IMR-90 (cell line): ENCODE measurements at regions not wholly inside any gene's neighbourhood (a gene's known extent, or its start where the extent isn't known, plus 50 kb on each side); places are given as distances from the start of the nearest gene placed in this dataset.

Source experiments
- ATAC-seq: fragments of 200-7000 bp; cut with Tn5 transposase; 2 replicates; pipeline ENCODE4 v1.9.1; 2020; ENCODE audit warnings: low read depth, mild to moderate bottlenecking, moderate library complexity
- BruUV-seq: library from RNA; stranded (reverse); fragments of 400-500 nt; replicated peaks from 2 replicates; lab custom pipeline; 2021; lab: Mats Ljungman, UMichigan
- CTCF ChIA-PET: fragments of 300-600 bp; formaldehyde crosslinking; extraction: SDS; loops from one replicate; lab custom pipeline; 2021; ENCODE audit warnings: antibody characterized with exemption; lab: Yijun Ruan, JAX
- POLR2A ChIA-PET: fragments of 300-600 bp; sonication (Branson Sonifier 250); formaldehyde crosslinking; loops from one replicate; lab custom pipeline; 2022; ENCODE audit warnings: antibody characterized with exemption; ENCODE audit not compliant: unreplicated experiment; lab: Charles Lee
- DNase-seq: peaks from one replicate; pipeline ENCODE4 v3.0.0; 2013
- H2AFZ ChIP-seq: replicated peaks from 2 replicates; pipeline ENCODE3; 2013; ENCODE audit warnings: low read length, mild to moderate bottlenecking; ENCODE audit not compliant: poor library complexity
- H2AK5ac ChIP-seq: 2 replicates; pipeline ENCODE4 v1.6.1; 2013; ENCODE audit warnings: low read depth, low read length, inconsistent platforms
- H2AK9ac ChIP-seq: replicated peaks from 2 replicates; pipeline ENCODE3; 2013; ENCODE audit warnings: mild to moderate bottlenecking, low read depth, low read length, moderate library complexity; ENCODE audit not compliant: poor library complexity
- H2BK120ac ChIP-seq: 2 replicates; pipeline ENCODE4 v1.6.1; 2013; ENCODE audit warnings: low read depth, low read length, inconsistent platforms
- H2BK15ac ChIP-seq: 3 replicates; pipeline ENCODE4 v1.6.1; 2013; ENCODE audit warnings: low read depth, low read length, inconsistent platforms
- H2BK20ac ChIP-seq: 2 replicates; pipeline ENCODE4 v1.6.1; 2013; ENCODE audit warnings: low read depth, mild to moderate bottlenecking, inconsistent platforms, low read length, moderate library complexity
- H2BK5ac ChIP-seq: 2 replicates; pipeline ENCODE4 v1.6.1; 2013; ENCODE audit warnings: mild to moderate bottlenecking, low read depth, low read length, inconsistent platforms; ENCODE audit not compliant: poor library complexity, severe bottlenecking
- H3K14ac ChIP-seq: replicated peaks from 2 replicates; pipeline ENCODE4 v1.6.1; 2013; ENCODE audit warnings: low read depth, low read length, inconsistent platforms
- H3K18ac ChIP-seq: 2 replicates; pipeline ENCODE4 v1.6.1; 2013; ENCODE audit warnings: low read depth, low read length, control low read depth
- H3K23ac ChIP-seq: 2 replicates; pipeline ENCODE4 v1.6.1; 2013; ENCODE audit warnings: low read depth, low read length, inconsistent platforms
- H3K27ac ChIP-seq: 2 replicates; pipeline ENCODE4 v1.5.1; 2013; ENCODE audit warnings: mild to moderate bottlenecking, control low read depth, low read length; ENCODE audit not compliant: insufficient read depth
- H3K27me3 ChIP-seq: 2 replicates; pipeline ENCODE4 v1.6.1; 2013; ENCODE audit warnings: low read length; ENCODE audit not compliant: control insufficient read depth, insufficient read depth
- H3K36me3 ChIP-seq: 2 replicates; pipeline ENCODE4 v1.6.1; 2013; ENCODE audit warnings: low read length, mixed read lengths; ENCODE audit not compliant: control insufficient read depth, insufficient read depth
- H3K4ac ChIP-seq: 2 replicates; pipeline ENCODE4 v1.6.1; 2013; ENCODE audit warnings: low read depth, low read length, inconsistent platforms
- H3K4me1 ChIP-seq: 2 replicates; pipeline ENCODE4 v1.6.1; 2013; ENCODE audit warnings: low read length, mixed read lengths; ENCODE audit not compliant: control insufficient read depth, insufficient read depth
- H3K4me2 ChIP-seq: 2 replicates; pipeline ENCODE4 v1.6.1; 2013; ENCODE audit warnings: low read depth, mild to moderate bottlenecking, control low read depth, low read length, moderate library complexity
- H3K4me3 ChIP-seq: 2 replicates; pipeline ENCODE4 v1.5.1; 2013; ENCODE audit warnings: low read depth, mild to moderate bottlenecking, control low read depth, low read length, moderate library complexity; ENCODE audit not compliant: insufficient read depth
- H3K56ac ChIP-seq: 2 replicates; pipeline ENCODE4 v1.6.1; 2013; ENCODE audit warnings: low read length, inconsistent platforms; ENCODE audit not compliant: insufficient read depth; ENCODE audit errors: extremely low read depth
- H3K79me1 ChIP-seq, 2 experiments: 2 replicates each; pipeline ENCODE4 v1.6.1; 2013; ENCODE audit warnings: low read length in 2 of 2, inconsistent platforms in 1 of 2, low read depth in 1 of 2
- H3K9ac ChIP-seq: 2 replicates; pipeline ENCODE4 v1.6.1; 2013; ENCODE audit warnings: low read depth, low read length, control low read depth
- H3K9me1 ChIP-seq: 2 replicates; pipeline ENCODE4 v1.6.1; 2013; ENCODE audit warnings: low read length, inconsistent platforms; ENCODE audit not compliant: insufficient read depth
- H3K9me3 ChIP-seq: 2 replicates; pipeline ENCODE4 v1.6.1; 2013; ENCODE audit warnings: low read length; ENCODE audit not compliant: control insufficient read depth, insufficient read depth
- H4K20me1 ChIP-seq: 2 replicates; pipeline ENCODE4 v1.6.1; 2013; ENCODE audit warnings: low read length, inconsistent platforms; ENCODE audit not compliant: insufficient read depth
- H4K5ac ChIP-seq: 2 replicates; pipeline ENCODE4 v1.6.1; 2013; ENCODE audit warnings: mild to moderate bottlenecking, low read depth, low read length, control low read depth
- H4K8ac ChIP-seq, 2 experiments: 2 replicates each; pipeline ENCODE4 v1.6.1; 2013; ENCODE audit warnings: low read depth in 2 of 2, low read length in 2 of 2, control low read depth in 1 of 2, inconsistent platforms in 1 of 2
- H4K91ac ChIP-seq: 2 replicates; pipeline ENCODE4 v1.6.1; 2013; ENCODE audit warnings: low read depth, low read length, inconsistent platforms; ENCODE audit not compliant: insufficient read depth
- BHLHE40 ChIP-seq: fragments of 150-350 bp; IDR thresholded peaks from 2 replicates; pipeline ENCODE4 v1.6.1; 2016; ENCODE audit warnings: mild to moderate bottlenecking, low read depth, low read length
- CEBPB ChIP-seq: IDR thresholded peaks from 2 replicates; pipeline ENCODE4 v1.6.1; 2012; ENCODE audit warnings: low read depth, low read length, improper control_type of control experiment
- CHD1 ChIP-seq: IDR thresholded peaks from 2 replicates; pipeline ENCODE4 v1.6.1; 2012; ENCODE audit warnings: low read depth, low read length, improper control_type of control experiment
- CTCF ChIP-seq: conservative IDR thresholded peaks from 2 replicates; pipeline ENCODE4 v1.5.1; 2012; ENCODE audit warnings: mild to moderate bottlenecking, low read depth, low read length, improper control_type of control experiment
- ELK1 ChIP-seq: fragments of 150-350 bp; IDR thresholded peaks from 2 replicates; pipeline ENCODE4 v1.6.1; 2016; ENCODE audit warnings: low read depth, mild to moderate bottlenecking, low read length, moderate library complexity, borderline replicate concordance
- FOS ChIP-seq: fragments of 150-350 bp; IDR thresholded peaks from 2 replicates; pipeline ENCODE4 v1.6.1; 2016; ENCODE audit warnings: low read depth, low read length
- MAFK ChIP-seq: IDR thresholded peaks from 2 replicates; pipeline ENCODE4 v1.6.1; 2012; ENCODE audit warnings: low read depth, low read length, improper control_type of control experiment
- MAZ ChIP-seq: IDR thresholded peaks from 2 replicates; pipeline ENCODE4 v1.6.1; 2012; ENCODE audit warnings: low read depth, mild to moderate bottlenecking, low read length, improper control_type of control experiment, moderate library complexity, borderline replicate concordance
- MXI1 ChIP-seq: IDR thresholded peaks from 2 replicates; pipeline ENCODE4 v1.6.1; 2012; ENCODE audit warnings: low read depth, mild to moderate bottlenecking, low read length, moderate library complexity, borderline replicate concordance
- NFE2L2 ChIP-seq: fragments of 150-350 bp; IDR thresholded peaks from 2 replicates; pipeline ENCODE4 v1.6.1; 2016; ENCODE audit warnings: low read depth, mild to moderate bottlenecking, low read length
- POLR2A ChIP-seq: IDR thresholded peaks from 2 replicates; pipeline ENCODE4 v1.6.1; 2012; ENCODE audit warnings: mild to moderate bottlenecking, low read depth, low read length
- RAD21 ChIP-seq: IDR thresholded peaks from 2 replicates; pipeline ENCODE4 v1.6.1; 2012; ENCODE audit warnings: low read length, improper control_type of control experiment
- RCOR1 ChIP-seq: IDR thresholded peaks from 2 replicates; pipeline ENCODE4 v1.6.1; 2012; ENCODE audit warnings: mild to moderate bottlenecking, low read length, improper control_type of control experiment; ENCODE audit not compliant: insufficient replicate concordance
- RFX5 ChIP-seq: IDR thresholded peaks from 2 replicates; pipeline ENCODE4 v1.8.0; 2012; ENCODE audit warnings: low read depth, mild to moderate bottlenecking, low read length, moderate library complexity
- SMC3 ChIP-seq: fragments of 150-350 bp; IDR thresholded peaks from 2 replicates; pipeline ENCODE4 v1.6.1; 2016; ENCODE audit warnings: low read depth, mild to moderate bottlenecking, antibody characterized with exemption, low read length, moderate library complexity
- USF2 ChIP-seq: fragments of 150-350 bp; IDR thresholded peaks from 2 replicates; pipeline ENCODE4 v1.6.1; 2017; ENCODE audit warnings: mild to moderate bottlenecking, antibody characterized with exemption, low read length, low read depth
- WGBS, 2 experiments: methylation state at CpG; one replicate each; pipeline versions ENCODE4 v1.1.5 to v1.1.7; 2013; ENCODE audit warnings: missing lambda C conversion rate in 2 of 2; ENCODE audit not compliant: insufficient read length in 1 of 2; ENCODE audit errors: extremely low coverage in 2 of 2; 5-methylcytosine and 5-hydroxymethylcytosine counted together
- dilution Hi-C: fragments of 300-500 bp; cut with HindIII; formaldehyde crosslinking; loops from one replicate; pipeline ENCODE4 v1.14.3; 2018; ENCODE audit warnings: low sequenced_read_pairs; ENCODE audit not compliant: unreplicated experiment
- in situ Hi-C: fragments of 300-500 bp; cut with MboI; formaldehyde crosslinking; loops from 3 replicates; pipeline ENCODE4 v1.14.3; 2019; ENCODE audit warnings: low sequenced_read_pairs, inconsistent platforms, mixed read lengths
- intact Hi-C: fragments of 100-400 bp; cut with micrococcal nuclease; formaldehyde crosslinking; loops from 2 replicates; pipeline ENCODE4 v1.10.0; 2022

GRCh38 chr17:73821665-73822064 lies 177.4 kb upstream of the SDK2 start:
- BruUV-seq: no TSS peak
- H3K4me2 ChIP-seq: no peak overlapping the region

More at GRCh38 chr17:73821665-73822064, 177.4 kb upstream of the SDK2 start:
- ATAC-seq (no peak), DNase-seq (no peak)
- intact Hi-C loops: no loop called here
- H2BK120ac ChIP-seq: no peak overlapping the region
- no peak overlapping the region for H4K91ac ChIP-seq
- no peak overlapping the region for H2AFZ ChIP-seq
- H3K56ac ChIP-seq: no peak overlapping the region
- H3K27me3 ChIP-seq: no peaks in the 10 kb centered on the region
- H3K4me3 ChIP-seq: no peak overlapping the region
- no CpG with 5 or more reads among the region's 2 CpGs for WGBS, 2 experiments
- no peak overlapping the region for H4K5ac ChIP-seq
- H2BK5ac ChIP-seq: no peak overlapping the region
- no peak overlapping the region for H2AK5ac ChIP-seq
- dilution Hi-C loops: no loop called here
- ChIA-PET CTCF (no interaction called here), POLR2A (no interaction called here)
- H3K9me1 ChIP-seq: no peaks in the 10 kb centered on the region
- H3K18ac ChIP-seq: no peak overlapping the region
- H3K23ac ChIP-seq: no peak overlapping the region
- no peak overlapping the region for H3K9ac ChIP-seq
- H3K4me1 ChIP-seq: no peaks in the 10 kb centered on the region
- H3K79me1 ChIP-seq: no peaks in the 10 kb centered on the region
- H3K9me3 ChIP-seq: peaks cover 40% of the 10 kb centered on the region
- no peaks in the 10 kb centered on the region for H4K20me1 ChIP-seq
- no peak overlapping the region for H3K27ac ChIP-seq
- no peak overlapping the region for H2BK15ac ChIP-seq
- no peaks in the 10 kb centered on the region for H3K36me3 ChIP-seq
- no peak overlapping the region for H2BK20ac ChIP-seq
- H3K14ac ChIP-seq: no peak overlapping the region
- H3K4ac ChIP-seq: no peak overlapping the region
- H2AK9ac ChIP-seq: no peak overlapping the region
- TF ChIP-seq RCOR1 (no peak), BHLHE40 (no peak), MXI1 (no peak), FOS (no peak), RFX5 (no peak), NFE2L2 (no peak), CEBPB (no peak), USF2 (no peak), ELK1 (no peak), SMC3 (no peak), CTCF (no peak), MAFK (no peak), CHD1 (no peak), MAZ (no peak), POLR2A (no peak), RAD21 (no peak)
- in situ Hi-C loops: no loop called here
- no peak overlapping the region for H4K8ac ChIP-seq
